SH-SY5Y (cell line): ENCODE measurements at regions not wholly inside any gene's neighbourhood (a gene's known extent, or its start where the extent isn't known, plus 50 kb on each side); places are given as distances from the start of the nearest gene placed in this dataset.

Experiments
- GATA2 ChIP-seq: IDR thresholded peaks from 2 replicates; pipeline ENCODE4 v1.6.1; 2011; ENCODE audit warnings: mild to moderate bottlenecking, low read depth, low read length
- GATA3 ChIP-seq: IDR thresholded peaks from 2 replicates; pipeline ENCODE4 v1.6.1; 2011; ENCODE audit warnings: low read depth, mild to moderate bottlenecking, low read length, moderate library complexity

- TF ChIP-seq GATA3 (no peak), GATA2 (no peak)
These were observed 272.7 kb downstream of the HHIPL2 start for GRCh38 chr1:222275001-222275728.
